ENCODE measurements at regions not wholly inside any gene's neighbourhood (a gene's known extent, or its start where the extent isn't known, plus 50 kb on each side); places are given as distances from the start of the nearest gene placed in this dataset.

DNA sequence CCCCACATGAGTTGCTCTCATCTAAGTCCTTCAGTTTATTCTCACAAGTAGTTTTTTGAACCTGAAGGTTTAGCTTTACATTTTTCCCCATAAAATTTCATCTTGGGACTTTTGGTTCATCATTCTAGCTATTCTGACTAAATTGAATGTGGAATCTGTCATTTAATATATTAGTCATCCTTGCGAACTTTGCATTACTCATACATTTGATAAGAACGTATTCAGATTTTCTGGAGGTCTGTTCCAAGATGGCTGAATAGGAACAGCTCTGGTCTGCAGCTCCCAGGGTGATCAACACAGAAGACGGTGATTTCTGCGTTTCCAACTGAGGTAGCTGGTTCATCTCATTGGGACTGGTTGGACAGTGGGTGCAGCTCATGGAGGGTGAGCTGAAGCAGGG lies 59.8 kb upstream of the CSF1 start:
- TF ChIP-seq JUND (IDR thresholded peaks at IDR 0.05; ENCODE audit: low read depth, low read length) (no peak), SIN3A (IDR thresholded peaks at IDR 0.05; ENCODE audit: low read depth, low read length) (no peak), POLR2A (IDR thresholded peaks at IDR 0.05; ENCODE audit: low read depth, low read length) (no peak), POLR2AphosphoS5 (IDR thresholded peaks at IDR 0.05; ENCODE audit: low read length) (no peak), MTA2 (IDR thresholded peaks at IDR 0.05; ENCODE audit: low read depth) (no peak), TCF7 (IDR thresholded peaks at IDR 0.05; ENCODE audit: borderline replicate concordance) (no peak), ZNF24 (IDR thresholded peaks at IDR 0.05) (no peak), BRCA1 (IDR thresholded peaks at IDR 0.05; ENCODE audit: low read depth, low read length) (no peak)
- TF ChIP-seq, protein P1, sequence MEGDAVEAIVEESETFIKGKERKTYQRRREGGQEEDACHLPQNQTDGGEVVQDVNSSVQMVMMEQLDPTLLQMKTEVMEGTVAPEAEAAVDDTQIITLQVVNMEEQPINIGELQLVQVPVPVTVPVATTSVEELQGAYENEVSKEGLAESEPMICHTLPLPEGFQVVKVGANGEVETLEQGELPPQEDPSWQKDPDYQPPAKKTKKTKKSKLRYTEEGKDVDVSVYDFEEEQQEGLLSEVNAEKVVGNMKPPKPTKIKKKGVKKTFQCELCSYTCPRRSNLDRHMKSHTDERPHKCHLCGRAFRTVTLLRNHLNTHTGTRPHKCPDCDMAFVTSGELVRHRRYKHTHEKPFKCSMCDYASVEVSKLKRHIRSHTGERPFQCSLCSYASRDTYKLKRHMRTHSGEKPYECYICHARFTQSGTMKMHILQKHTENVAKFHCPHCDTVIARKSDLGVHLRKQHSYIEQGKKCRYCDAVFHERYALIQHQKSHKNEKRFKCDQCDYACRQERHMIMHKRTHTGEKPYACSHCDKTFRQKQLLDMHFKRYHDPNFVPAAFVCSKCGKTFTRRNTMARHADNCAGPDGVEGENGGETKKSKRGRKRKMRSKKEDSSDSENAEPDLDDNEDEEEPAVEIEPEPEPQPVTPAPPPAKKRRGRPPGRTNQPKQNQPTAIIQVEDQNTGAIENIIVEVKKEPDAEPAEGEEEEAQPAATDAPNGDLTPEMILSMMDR (IDR thresholded peaks at IDR 0.05 in 2 of 3, conservative IDR thresholded peaks at IDR 0.05 in 1 of 3; ENCODE audit: control insufficient read depth in 2 of 3, extremely low read depth in 1 of 3, insufficient read depth in 1 of 3, low read depth in 3 of 3, low read length in 3 of 3), result no peak
- TF ChIP-seq, protein P2, sequence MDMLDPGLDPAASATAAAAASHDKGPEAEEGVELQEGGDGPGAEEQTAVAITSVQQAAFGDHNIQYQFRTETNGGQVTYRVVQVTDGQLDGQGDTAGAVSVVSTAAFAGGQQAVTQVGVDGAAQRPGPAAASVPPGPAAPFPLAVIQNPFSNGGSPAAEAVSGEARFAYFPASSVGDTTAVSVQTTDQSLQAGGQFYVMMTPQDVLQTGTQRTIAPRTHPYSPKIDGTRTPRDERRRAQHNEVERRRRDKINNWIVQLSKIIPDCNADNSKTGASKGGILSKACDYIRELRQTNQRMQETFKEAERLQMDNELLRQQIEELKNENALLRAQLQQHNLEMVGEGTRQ (IDR thresholded peaks at IDR 0.05; ENCODE audit: borderline replicate concordance, low read depth, low read length), result no peak
- TF ChIP-seq, protein P3, sequence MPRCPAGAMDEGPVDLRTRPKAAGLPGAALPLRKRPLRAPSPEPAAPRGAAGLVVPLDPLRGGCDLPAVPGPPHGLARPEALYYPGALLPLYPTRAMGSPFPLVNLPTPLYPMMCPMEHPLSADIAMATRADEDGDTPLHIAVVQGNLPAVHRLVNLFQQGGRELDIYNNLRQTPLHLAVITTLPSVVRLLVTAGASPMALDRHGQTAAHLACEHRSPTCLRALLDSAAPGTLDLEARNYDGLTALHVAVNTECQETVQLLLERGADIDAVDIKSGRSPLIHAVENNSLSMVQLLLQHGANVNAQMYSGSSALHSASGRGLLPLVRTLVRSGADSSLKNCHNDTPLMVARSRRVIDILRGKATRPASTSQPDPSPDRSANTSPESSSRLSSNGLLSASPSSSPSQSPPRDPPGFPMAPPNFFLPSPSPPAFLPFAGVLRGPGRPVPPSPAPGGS (IDR thresholded peaks at IDR 0.05; ENCODE audit: borderline replicate concordance, insufficient read depth, low read depth, low read length, poor library complexity, severe bottlenecking), result no peak
- TF ChIP-seq, protein P4, sequence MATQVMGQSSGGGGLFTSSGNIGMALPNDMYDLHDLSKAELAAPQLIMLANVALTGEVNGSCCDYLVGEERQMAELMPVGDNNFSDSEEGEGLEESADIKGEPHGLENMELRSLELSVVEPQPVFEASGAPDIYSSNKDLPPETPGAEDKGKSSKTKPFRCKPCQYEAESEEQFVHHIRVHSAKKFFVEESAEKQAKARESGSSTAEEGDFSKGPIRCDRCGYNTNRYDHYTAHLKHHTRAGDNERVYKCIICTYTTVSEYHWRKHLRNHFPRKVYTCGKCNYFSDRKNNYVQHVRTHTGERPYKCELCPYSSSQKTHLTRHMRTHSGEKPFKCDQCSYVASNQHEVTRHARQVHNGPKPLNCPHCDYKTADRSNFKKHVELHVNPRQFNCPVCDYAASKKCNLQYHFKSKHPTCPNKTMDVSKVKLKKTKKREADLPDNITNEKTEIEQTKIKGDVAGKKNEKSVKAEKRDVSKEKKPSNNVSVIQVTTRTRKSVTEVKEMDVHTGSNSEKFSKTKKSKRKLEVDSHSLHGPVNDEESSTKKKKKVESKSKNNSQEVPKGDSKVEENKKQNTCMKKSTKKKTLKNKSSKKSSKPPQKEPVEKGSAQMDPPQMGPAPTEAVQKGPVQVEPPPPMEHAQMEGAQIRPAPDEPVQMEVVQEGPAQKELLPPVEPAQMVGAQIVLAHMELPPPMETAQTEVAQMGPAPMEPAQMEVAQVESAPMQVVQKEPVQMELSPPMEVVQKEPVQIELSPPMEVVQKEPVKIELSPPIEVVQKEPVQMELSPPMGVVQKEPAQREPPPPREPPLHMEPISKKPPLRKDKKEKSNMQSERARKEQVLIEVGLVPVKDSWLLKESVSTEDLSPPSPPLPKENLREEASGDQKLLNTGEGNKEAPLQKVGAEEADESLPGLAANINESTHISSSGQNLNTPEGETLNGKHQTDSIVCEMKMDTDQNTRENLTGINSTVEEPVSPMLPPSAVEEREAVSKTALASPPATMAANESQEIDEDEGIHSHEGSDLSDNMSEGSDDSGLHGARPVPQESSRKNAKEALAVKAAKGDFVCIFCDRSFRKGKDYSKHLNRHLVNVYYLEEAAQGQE (IDR thresholded peaks at IDR 0.05; ENCODE audit: low read depth, low read length), result no peak

Measured in GM12878 (cell line).